Naive thymus-derived CD4-positive, alpha-beta T cell (primary cell): ENCODE measurements at regions not wholly inside any gene's neighbourhood (a gene's known extent, or its start where the extent isn't known, plus 50 kb on each side); places are given as distances from the start of the nearest gene placed in this dataset.

Experiments used
- ATAC-seq: fragments of 150-1000 bp; cut with Tn5 transposase; 2 replicates; pipeline ENCODE4 v1.10.0; 2021; ENCODE audit warnings: mild to moderate bottlenecking, moderate library complexity
- CTCF ChIA-PET: fragments of 350-600 bp; sonication (Branson Sonifier 250); formaldehyde crosslinking; loops from one replicate; lab custom pipeline; 2021; ENCODE audit warnings: antibody characterized with exemption; lab: Charles Lee
- POLR2A ChIA-PET: fragments of 350-600 bp; sonication (Branson Sonifier 250); formaldehyde crosslinking; loops from one replicate; lab custom pipeline; 2021; ENCODE audit warnings: antibody characterized with exemption, inconsistent platforms; lab: Charles Lee
- DNase-seq, 9 donors: peaks; one replicate each; pipeline versions ENCODE4 v3.0.0 to v3.0.0-alpha.2; 2020 to 2022; ENCODE audit warnings: mixed read lengths in 1 of 9
- H3K27ac ChIP-seq: one replicate; pipeline ENCODE4 v1.7.0; 2013; ENCODE audit warnings: mild to moderate bottlenecking, low read depth, low read length, moderate library complexity
- H3K27me3 ChIP-seq, 2 donors: one replicate each; pipeline ENCODE4 v1.7.0; 2013; ENCODE audit warnings: low read length in 2 of 2, mild to moderate bottlenecking in 2 of 2, moderate library complexity in 2 of 2; ENCODE audit not compliant: control insufficient read depth in 2 of 2, insufficient read depth in 2 of 2
- H3K36me3 ChIP-seq, 3 experiments: 1 replicate in 2 of 3; 2 replicates in 1 of 3; pipeline ENCODE4 v1.7.0; 2013; ENCODE audit warnings: low read length in 3 of 3, mild to moderate bottlenecking in 3 of 3, moderate library complexity in 1 of 3; ENCODE audit not compliant: insufficient read depth in 3 of 3, control insufficient read depth in 2 of 3
- H3K4me1 ChIP-seq, 2 donors: one replicate each; pipeline ENCODE4 v1.7.0; 2013; ENCODE audit warnings: low read length in 2 of 2, mild to moderate bottlenecking in 2 of 2, moderate library complexity in 1 of 2; ENCODE audit not compliant: control insufficient read depth in 2 of 2, insufficient read depth in 2 of 2
- H3K4me3 ChIP-seq: 2 replicates; pipeline ENCODE4 v1.7.0; 2013; ENCODE audit warnings: mild to moderate bottlenecking, low read length
- H3K9me3 ChIP-seq, 3 experiments: 1 replicate in 2 of 3; 2 replicates in 1 of 3; pipeline ENCODE4 v1.7.0; 2013; ENCODE audit warnings: low read length in 3 of 3; ENCODE audit not compliant: control insufficient read depth in 2 of 3
- H3K27ac Mint-ChIP-seq, 9 donors: one replicate each; pipeline ENCODE4 v1.8.0; 2020 to 2022; ENCODE audit warnings: mixed read lengths in 9 of 9, mild to moderate bottlenecking in 8 of 9, moderate library complexity in 5 of 9, inconsistent platforms in 2 of 9
- H3K27me3 Mint-ChIP-seq, 5 donors: one replicate each; pipeline ENCODE4 v1.8.0; 2021 to 2022; ENCODE audit warnings: mixed read lengths in 5 of 5, mild to moderate bottlenecking in 1 of 5
- H3K36me3 Mint-ChIP-seq, 5 donors: one replicate each; pipeline ENCODE4 v1.8.0; 2020 to 2022; ENCODE audit warnings: mixed read lengths in 5 of 5, mild to moderate bottlenecking in 3 of 5, inconsistent platforms in 1 of 5
- H3K4me1 Mint-ChIP-seq, 7 donors: one replicate each; pipeline ENCODE4 v1.8.0; 2020 to 2022; ENCODE audit warnings: mixed read lengths in 7 of 7, mild to moderate bottlenecking in 3 of 7, inconsistent platforms in 1 of 7
- H3K4me3 Mint-ChIP-seq, 10 donors: one replicate each; pipeline ENCODE4 v1.8.0; 2020 to 2022; ENCODE audit warnings: mild to moderate bottlenecking in 10 of 10, mixed read lengths in 10 of 10, moderate library complexity in 6 of 10, inconsistent platforms in 2 of 10
- H3K9me3 Mint-ChIP-seq, 11 donors: one replicate each; pipeline ENCODE4 v1.8.0; 2020 to 2022; ENCODE audit warnings: mixed read lengths in 11 of 11, mild to moderate bottlenecking in 4 of 11, inconsistent platforms in 1 of 11, moderate library complexity in 1 of 11
- intact Hi-C, 2 donors: fragments of 100-400 bp; cut with micrococcal nuclease; formaldehyde crosslinking; loops; one replicate each; pipeline ENCODE4 v1.15.1; 2023

DNA sequence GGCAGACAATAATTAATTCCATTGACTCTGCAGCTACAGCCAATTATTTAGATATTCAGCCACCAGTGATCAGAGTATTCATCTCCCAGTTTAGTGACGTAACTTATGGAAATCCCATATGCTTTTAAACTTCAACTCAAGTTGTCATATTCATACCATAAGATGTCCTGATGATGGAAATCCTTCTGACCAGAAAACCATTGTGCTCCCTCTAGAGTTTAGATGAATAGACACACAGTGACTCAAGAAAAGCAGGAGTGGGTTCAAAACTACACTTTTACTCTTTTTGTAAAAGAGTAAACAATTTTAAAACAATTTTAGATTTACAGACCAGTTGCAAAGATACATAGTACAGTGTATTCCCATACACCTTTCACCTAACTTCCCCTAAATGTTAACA lies 463.7 kb downstream of the KCNT2 start:
- Mint-ChIP-seq H3K27me3 (no peaks in the 10 kb centered on the region), H3K4me3 (no peak overlapping the region), H3K27ac (no peak overlapping the region), H3K36me3 (no peaks in the 10 kb centered on the region), H3K4me1 (no peaks in the 10 kb centered on the region), H3K9me3 (no peaks in the 10 kb centered on the region)
- CTCF ChIA-PET = no interaction called here
- intact Hi-C loops = no loop called here
- Histone ChIP-seq H3K9me3 (no peaks in the 10 kb centered on the region), H3K4me1 (no peaks in the 10 kb centered on the region), H3K36me3 (no peaks in the 10 kb centered on the region), H3K27ac (no peak overlapping the region), H3K27me3 (no peaks in the 10 kb centered on the region), H3K4me3 (no peak overlapping the region)
- no peak for DNase-seq
- POLR2A ChIA-PET = no interaction called here
- ATAC-seq = no peak

DNA sequence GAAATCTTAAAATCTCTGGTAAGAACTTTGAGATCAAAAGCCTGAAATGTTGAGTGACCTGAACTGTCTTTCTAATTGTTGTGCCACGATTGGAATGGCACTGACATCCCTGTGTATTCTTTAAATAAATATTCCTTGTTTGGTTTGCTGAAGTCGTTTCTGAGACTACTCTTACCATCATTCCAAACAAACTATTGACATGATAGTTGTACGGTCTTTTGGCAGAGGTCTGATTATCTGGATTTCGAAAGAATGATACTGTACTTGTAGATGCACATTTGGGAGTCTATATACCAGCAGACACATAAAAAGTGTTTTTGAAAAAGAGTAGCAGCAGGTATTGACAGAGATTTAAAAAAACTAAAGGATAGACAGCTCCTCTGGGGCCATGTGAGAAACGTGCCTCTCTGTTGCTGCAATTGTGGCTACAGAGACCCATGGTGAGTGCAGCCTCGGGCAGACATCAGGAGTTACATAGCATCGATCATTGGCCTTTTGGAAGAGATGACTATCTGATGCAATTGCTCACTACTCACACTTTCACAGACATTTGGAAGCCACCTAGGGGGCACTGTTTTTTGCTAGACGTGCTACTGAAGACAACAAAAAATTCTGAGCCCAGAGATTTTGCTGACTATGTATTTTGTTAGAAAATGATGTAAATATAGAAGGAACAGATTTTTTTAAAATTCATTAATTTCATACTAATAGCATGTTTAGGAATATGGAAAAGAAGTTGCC lies 464.5 kb downstream of the KCNT2 start:
- intact Hi-C loops = no loop called here
- CTCF ChIA-PET = no interaction called here
- no peak overlapping the region for H3K4me3 ChIP-seq
- Mint-ChIP-seq H3K4me1 (no peaks in the 10 kb centered on the region), H3K4me3 (no peak overlapping the region), H3K9me3 (peaks cover 0 to 6% (median 0%) of the 10 kb centered on the region in 11 donors), H3K27me3 (no peaks in the 10 kb centered on the region), H3K27ac (no peak overlapping the region), H3K36me3 (no peaks in the 10 kb centered on the region)
- DNase-seq (no peak), ATAC-seq (no peak)
- H3K36me3 ChIP-seq = no peaks in the 10 kb centered on the region
- H3K27ac ChIP-seq = no peak overlapping the region
- no peaks in the 10 kb centered on the region for H3K9me3 ChIP-seq
- no peaks in the 10 kb centered on the region for H3K4me1 ChIP-seq
- POLR2A ChIA-PET = no interaction called here
- no peaks in the 10 kb centered on the region for H3K27me3 ChIP-seq

DNA sequence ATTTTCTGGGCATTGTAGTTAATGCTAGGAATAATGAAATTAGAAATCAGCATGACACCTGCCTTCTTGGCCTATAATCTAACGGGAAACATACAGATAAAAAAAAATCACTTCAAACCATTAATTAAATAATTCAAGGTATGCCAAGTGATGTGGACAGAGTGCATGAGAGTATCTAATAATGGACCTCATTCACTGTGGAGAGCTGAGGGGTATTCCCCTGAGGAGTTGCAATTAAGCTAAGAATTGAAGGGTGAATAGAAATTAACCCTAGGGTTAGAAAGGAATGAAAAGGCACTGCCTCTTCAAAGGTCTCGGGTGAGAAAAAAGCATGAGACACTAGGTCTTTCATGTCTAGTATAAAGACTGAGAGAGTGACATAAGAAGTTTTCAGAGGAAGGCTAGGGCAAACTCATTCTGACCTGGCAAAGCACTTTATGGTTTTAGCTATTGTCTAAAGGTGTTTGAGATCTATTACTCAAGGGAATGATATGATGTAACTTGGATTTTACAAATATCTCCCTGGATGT lies 466.1 kb downstream of the KCNT2 start:
- H3K27me3 Mint-ChIP-seq = no peaks in the 10 kb centered on the region
- H3K9me3 Mint-ChIP-seq = peaks cover 0 to 6% (median 0%) of the 10 kb centered on the region in 11 donors

DNA sequence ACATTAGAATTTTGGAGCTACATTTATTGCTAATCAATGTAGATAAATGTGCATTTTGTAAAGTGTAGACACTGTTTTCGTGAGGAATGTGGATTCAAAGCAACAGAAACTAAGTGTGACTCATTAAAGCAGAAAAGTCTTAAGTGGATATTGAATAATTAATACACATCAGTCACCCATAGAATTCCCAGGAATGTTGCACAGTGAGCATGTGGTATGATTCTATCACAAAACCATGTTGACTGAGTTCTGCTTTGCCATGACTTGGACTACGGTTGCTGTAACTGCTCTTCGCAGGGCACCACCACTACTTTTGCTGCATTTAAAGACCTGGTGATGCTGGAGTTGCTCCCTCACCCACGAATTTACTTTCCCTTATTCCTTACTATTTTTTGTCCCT lies 471.8 kb downstream of the KCNT2 start:
- CTCF ChIA-PET = no interaction called here
- no peaks in the 10 kb centered on the region for H3K36me3 Mint-ChIP-seq
- no peaks in the 10 kb centered on the region for H3K36me3 ChIP-seq
- no peaks in the 10 kb centered on the region for H3K27me3 ChIP-seq
- DNase-seq (no peak), ATAC-seq (no peak)
- no peak overlapping the region for H3K27ac ChIP-seq
- POLR2A ChIA-PET = no interaction called here
- H3K27me3 Mint-ChIP-seq = no peaks in the 10 kb centered on the region
- H3K4me1 Mint-ChIP-seq = no peaks in the 10 kb centered on the region
- H3K4me3 ChIP-seq = no peak overlapping the region
- intact Hi-C loops = no loop called here
- H3K9me3 ChIP-seq = no peaks in the 10 kb centered on the region
- H3K4me1 ChIP-seq = no peaks in the 10 kb centered on the region
- H3K9me3 Mint-ChIP-seq = peaks cover 0 to 6% (median 0%) of the 10 kb centered on the region in 11 donors
- H3K4me3 Mint-ChIP-seq = no peak overlapping the region
- H3K27ac Mint-ChIP-seq = no peak overlapping the region

More for the DNA sequence above, 466.1 kb downstream of the KCNT2 start:
- H3K4me3 ChIP-seq = no peak overlapping the region
- H3K27me3 ChIP-seq = no peaks in the 10 kb centered on the region
- Mint-ChIP-seq H3K27ac (no peak overlapping the region), H3K36me3 (no peaks in the 10 kb centered on the region), H3K4me3 (no peak overlapping the region), H3K4me1 (no peaks in the 10 kb centered on the region)
- H3K36me3 ChIP-seq = no peaks in the 10 kb centered on the region
- CTCF ChIA-PET = no interaction called here
- H3K27ac ChIP-seq = no peak overlapping the region
- ATAC-seq = no peak
- POLR2A ChIA-PET = no interaction called here
- no peak for DNase-seq
- no peaks in the 10 kb centered on the region for H3K9me3 ChIP-seq
- intact Hi-C loops = no loop called here
- H3K4me1 ChIP-seq = no peaks in the 10 kb centered on the region

DNA sequence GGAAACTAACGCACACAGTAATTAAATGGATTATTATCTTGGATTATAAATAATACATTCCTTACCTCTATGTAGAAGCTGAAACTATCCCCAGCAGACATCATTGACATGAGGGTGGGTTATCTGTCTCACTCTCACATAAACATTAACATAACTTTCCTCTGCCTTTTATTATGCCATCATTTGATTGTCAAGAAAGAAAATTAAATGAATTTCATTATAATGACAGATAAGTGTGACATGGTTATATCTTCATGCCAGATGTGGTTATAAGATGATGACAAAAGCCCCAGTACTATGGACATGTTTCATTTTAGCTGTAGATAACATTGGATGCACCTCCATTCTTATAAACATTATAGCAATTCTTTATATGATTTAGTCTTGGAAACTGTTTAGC lies 476.5 kb downstream of the KCNT2 start:
- no peak for ATAC-seq
- DNase-seq = no peak
- Histone ChIP-seq H3K4me3 (no peak overlapping the region), H3K4me1 (no peaks in the 10 kb centered on the region), H3K27me3 (no peaks in the 10 kb centered on the region), H3K9me3 (no peaks in the 10 kb centered on the region), H3K27ac (no peak overlapping the region), H3K36me3 (no peaks in the 10 kb centered on the region)
- ChIA-PET CTCF (no interaction called here), POLR2A (no interaction called here)
- Mint-ChIP-seq H3K27ac (no peak overlapping the region), H3K36me3 (no peaks in the 10 kb centered on the region), H3K9me3 (peaks cover 0 to 3% (median 0%) of the 10 kb centered on the region in 11 donors), H3K4me3 (no peak overlapping the region), H3K4me1 (no peaks in the 10 kb centered on the region), H3K27me3 (no peaks in the 10 kb centered on the region)
- intact Hi-C loops = no loop called here

DNA sequence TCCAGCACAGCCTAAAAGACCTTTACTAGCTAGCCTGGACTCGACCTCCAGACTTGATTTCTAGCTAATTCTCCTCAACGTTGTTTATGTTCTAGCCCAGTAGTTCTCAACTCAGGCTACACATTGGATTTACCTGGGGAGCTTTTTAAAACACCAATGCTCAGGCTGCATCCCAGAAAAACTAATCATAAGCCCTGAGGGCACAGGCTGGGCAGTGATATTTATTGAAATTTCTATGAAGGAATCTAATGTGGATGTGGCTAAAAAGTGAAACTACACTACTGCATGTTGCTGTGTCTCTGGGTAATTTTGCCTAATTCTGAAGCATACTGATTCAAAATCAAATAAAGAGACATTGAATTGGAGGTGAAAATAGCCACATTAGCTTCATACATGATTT lies 479.4 kb downstream of the KCNT2 start:
- intact Hi-C loops = no loop called here

DNA sequence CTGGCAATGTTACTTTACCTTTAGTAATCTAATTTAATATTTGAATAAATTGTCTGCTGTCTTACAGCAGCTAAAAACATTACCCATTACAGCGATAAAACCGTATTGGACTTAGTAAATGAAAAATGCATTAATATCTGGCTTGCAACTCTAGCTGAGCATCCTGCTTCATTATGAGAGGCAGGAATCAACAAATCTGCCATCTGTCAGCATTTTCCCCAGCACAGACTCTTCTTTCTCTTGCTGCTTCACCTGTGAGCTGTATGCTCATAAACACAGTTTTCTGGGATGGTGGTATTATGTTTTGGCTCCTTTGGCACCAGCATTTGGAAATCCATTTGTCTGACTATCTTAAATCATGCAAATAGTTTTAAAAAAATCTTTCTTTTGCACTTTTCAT lies 487.1 kb downstream of the KCNT2 start:
- Histone ChIP-seq H3K4me3 (no peak overlapping the region), H3K4me1 (no peaks in the 10 kb centered on the region), H3K27me3 (no peaks in the 10 kb centered on the region), H3K36me3 (no peaks in the 10 kb centered on the region), H3K9me3 (no peaks in the 10 kb centered on the region), H3K27ac (no peak overlapping the region)
- intact Hi-C loops = no loop called here
- DNase-seq (no peak), ATAC-seq (no peak)
- CTCF ChIA-PET = no interaction called here
- H3K36me3 Mint-ChIP-seq = no peaks in the 10 kb centered on the region
- H3K9me3 Mint-ChIP-seq = peaks cover 0 to 5% (median 2%) of the 10 kb centered on the region in 11 donors
- no peaks in the 10 kb centered on the region for H3K4me1 Mint-ChIP-seq
- POLR2A ChIA-PET = no interaction called here
- no peaks in the 10 kb centered on the region for H3K27me3 Mint-ChIP-seq
- no peak overlapping the region for H3K27ac Mint-ChIP-seq
- H3K4me3 Mint-ChIP-seq = no peak overlapping the region

More for the DNA sequence above, 479.4 kb downstream of the KCNT2 start:
- Histone ChIP-seq H3K9me3 (no peaks in the 10 kb centered on the region), H3K4me1 (no peaks in the 10 kb centered on the region), H3K4me3 (no peak overlapping the region), H3K27me3 (no peaks in the 10 kb centered on the region), H3K27ac (no peak overlapping the region), H3K36me3 (no peaks in the 10 kb centered on the region)
- DNase-seq (no peak), ATAC-seq (no peak)
- H3K4me3 Mint-ChIP-seq = no peak overlapping the region
- no peaks in the 10 kb centered on the region for H3K36me3 Mint-ChIP-seq
- peaks cover 0 to 5% (median 0%) of the 10 kb centered on the region in 11 donors for H3K9me3 Mint-ChIP-seq
- POLR2A ChIA-PET = no interaction called here
- no peak overlapping the region for H3K27ac Mint-ChIP-seq
- H3K27me3 Mint-ChIP-seq = no peaks in the 10 kb centered on the region
- CTCF ChIA-PET = no interaction called here
- no peaks in the 10 kb centered on the region for H3K4me1 Mint-ChIP-seq
